ENCODE measurements at regions not wholly inside any gene's neighbourhood (a gene's known extent, or its start where the extent isn't known, plus 50 kb on each side); places are given as distances from the start of the nearest gene placed in this dataset.

DNA sequence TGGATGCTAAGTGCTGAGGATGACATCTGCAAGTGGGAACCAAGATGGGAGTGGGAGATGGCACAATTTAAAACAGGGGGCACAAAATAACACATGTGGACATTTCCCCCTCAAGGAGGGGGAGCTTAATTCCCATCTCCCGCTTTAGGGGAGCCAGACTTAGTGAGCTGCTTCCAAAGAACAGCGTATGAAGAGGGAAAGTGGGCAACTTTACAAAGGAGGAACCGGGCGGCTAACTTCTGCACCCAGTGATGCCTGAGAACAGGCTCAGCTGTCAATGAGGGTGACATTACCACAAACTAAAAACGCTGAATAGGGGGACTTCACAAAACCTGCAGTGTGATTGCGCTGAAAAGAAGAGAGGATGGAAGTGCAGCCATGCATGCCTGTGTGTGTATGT lies 95.5 kb upstream of the NXT1 start:
- TF ChIP-seq CTCF (IDR thresholded peaks at IDR 0.05; ENCODE audit: low read length, missing control alignments) = no peak
- no peak overlapping the region for H3K4me3 ChIP-seq (replicated peaks; ENCODE audit: low read depth, low read length)
- no peak for DNase-seq (ENCODE audit: low read depth)

DNA sequence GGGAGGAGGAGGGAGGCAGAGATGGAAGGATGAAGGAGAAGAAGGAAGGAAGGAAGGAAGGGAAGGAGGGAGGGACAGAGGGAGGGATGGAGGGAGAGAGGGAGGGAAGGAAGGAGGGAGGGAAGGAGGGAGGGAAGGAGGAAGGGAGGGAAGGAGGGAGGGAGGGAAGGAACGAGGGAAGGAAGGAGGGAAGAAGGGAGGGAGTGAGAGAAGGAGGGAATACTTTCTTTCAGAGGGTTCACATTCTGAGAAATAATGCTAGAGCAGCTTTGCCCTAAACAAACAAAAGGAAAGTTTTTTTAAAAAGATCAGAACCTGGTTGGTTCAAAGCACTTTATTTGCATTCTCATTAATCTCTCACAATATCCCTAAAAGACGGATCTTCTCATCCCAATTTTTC lies 96.1 kb upstream of the NXT1 start:
- H3K4me3 ChIP-seq (replicated peaks; ENCODE audit: low read depth, low read length) = no peak overlapping the region
- no peak for TF ChIP-seq CTCF (IDR thresholded peaks at IDR 0.05; ENCODE audit: low read length, missing control alignments)
- no peak for DNase-seq (ENCODE audit: low read depth)

DNA sequence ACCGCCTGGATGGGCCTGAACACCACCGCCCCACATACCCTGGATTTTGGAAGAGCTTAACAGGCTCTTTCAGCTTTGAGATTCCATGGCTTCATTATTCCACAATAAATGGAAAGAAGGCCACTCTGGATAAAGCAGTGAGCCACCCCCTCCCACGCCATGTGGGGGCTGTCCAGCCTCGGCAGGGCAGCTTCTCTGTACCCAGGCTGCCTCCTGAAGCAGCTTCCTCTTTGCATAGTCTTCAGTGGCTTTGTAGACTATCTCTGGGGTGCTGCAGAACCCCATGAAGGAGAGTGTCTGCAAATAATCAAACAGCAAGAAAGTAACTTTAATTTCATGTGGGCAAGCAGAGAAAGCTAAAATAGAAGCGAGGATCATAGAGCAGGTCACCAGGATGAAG lies 96.6 kb upstream of the NXT1 start:
- no peak for DNase-seq (ENCODE audit: low read depth)
- H3K4me3 ChIP-seq (replicated peaks; ENCODE audit: low read depth, low read length) = no peak overlapping the region
- TF ChIP-seq CTCF (IDR thresholded peaks at IDR 0.05; ENCODE audit: low read length, missing control alignments) = no peak

GRCh38 chr20:23253524-23253923 lies 97.1 kb upstream of the NXT1 start:
- H3K4me3 ChIP-seq (replicated peaks; ENCODE audit: low read depth, low read length) = no peak overlapping the region
- no peak for TF ChIP-seq CTCF (IDR thresholded peaks at IDR 0.05; ENCODE audit: low read length, missing control alignments)
- no peak for DNase-seq (ENCODE audit: low read depth)

- no peak overlapping the region for H3K4me3 ChIP-seq (replicated peaks; ENCODE audit: low read depth, low read length)
- TF ChIP-seq CTCF (IDR thresholded peaks at IDR 0.05; ENCODE audit: low read length, missing control alignments) = no peak
- no peak for DNase-seq (ENCODE audit: low read depth)
Observed at GRCh38 chr20:23251779-23252178, 98.8 kb upstream of the NXT1 start.

- no peak overlapping the region for H3K4me3 ChIP-seq (replicated peaks; ENCODE audit: low read depth, low read length)
- no peak for TF ChIP-seq CTCF (IDR thresholded peaks at IDR 0.05; ENCODE audit: low read length, missing control alignments)
- no peak for DNase-seq (ENCODE audit: low read depth)
Observed at GRCh38 chr20:23249541-23249940, 101.0 kb upstream of the NXT1 start.

DNA sequence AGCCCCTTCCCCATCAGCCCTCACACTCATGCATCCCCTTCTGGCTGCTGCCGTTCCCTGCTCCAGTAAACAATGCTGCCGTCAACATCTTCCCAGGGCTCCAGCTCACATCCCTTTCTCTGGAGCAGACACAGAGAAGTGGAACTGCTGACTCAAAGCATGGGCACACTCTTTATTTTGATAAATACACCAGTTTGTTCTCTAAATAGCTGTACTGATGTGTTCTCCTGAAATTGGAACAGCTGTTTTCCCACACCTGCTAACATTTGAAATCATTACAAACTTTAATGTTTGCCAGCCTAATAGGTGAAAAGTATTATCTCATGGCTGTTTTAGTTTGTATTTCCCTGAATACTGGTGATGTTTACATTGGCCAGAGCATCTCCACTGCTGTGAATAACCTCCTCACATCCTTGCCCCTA lies 102.1 kb upstream of the NXT1 start:
- H3K4me3 ChIP-seq (replicated peaks; ENCODE audit: low read depth, low read length) = no peak overlapping the region
- no peak for DNase-seq (ENCODE audit: low read depth)
- TF ChIP-seq CTCF (IDR thresholded peaks at IDR 0.05; ENCODE audit: low read length, missing control alignments) = no peak

Measured in fibroblast of pulmonary artery (primary cell).